HL-60 (cell line): ENCODE measurements at regions not wholly inside any gene's neighbourhood (a gene's known extent, or its start where the extent isn't known, plus 50 kb on each side); places are given as distances from the start of the nearest gene placed in this dataset.

ENCODE experiments used
- TF ChIP-seq, protein P1 (sequence below): IDR thresholded peaks from one replicate; pipeline ENCODE4 v1.5.1; 2011; ENCODE audit warnings: low read length, control low read depth, inconsistent platforms; ENCODE audit not compliant: insufficient read depth
- TF ChIP-seq, protein P2 (sequence below): IDR thresholded peaks from 2 replicates; pipeline ENCODE4 v1.6.1; 2012; ENCODE audit warnings: low read depth; ENCODE audit not compliant: insufficient replicate concordance

DNA sequence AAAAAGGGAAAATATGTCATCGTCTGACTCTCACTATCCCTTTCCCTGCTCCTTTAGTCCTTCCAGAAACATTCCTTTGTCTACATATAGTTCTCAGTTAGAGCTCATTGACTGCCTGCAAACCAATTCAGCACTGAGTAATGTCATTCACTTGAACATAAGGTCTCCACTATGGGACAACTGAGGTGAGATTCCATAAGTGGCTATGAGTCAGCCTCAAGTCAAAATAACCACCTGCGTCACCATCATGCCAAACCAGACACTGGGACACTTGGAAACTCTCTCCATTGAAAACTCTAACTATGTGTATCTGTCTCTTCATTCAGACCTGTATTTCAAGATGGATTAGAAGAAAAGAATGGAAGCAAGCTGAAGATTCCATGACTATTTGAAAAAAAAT lies 878.0 kb upstream of the PIK3C3 start:
- TF ChIP-seq, protein P1, sequence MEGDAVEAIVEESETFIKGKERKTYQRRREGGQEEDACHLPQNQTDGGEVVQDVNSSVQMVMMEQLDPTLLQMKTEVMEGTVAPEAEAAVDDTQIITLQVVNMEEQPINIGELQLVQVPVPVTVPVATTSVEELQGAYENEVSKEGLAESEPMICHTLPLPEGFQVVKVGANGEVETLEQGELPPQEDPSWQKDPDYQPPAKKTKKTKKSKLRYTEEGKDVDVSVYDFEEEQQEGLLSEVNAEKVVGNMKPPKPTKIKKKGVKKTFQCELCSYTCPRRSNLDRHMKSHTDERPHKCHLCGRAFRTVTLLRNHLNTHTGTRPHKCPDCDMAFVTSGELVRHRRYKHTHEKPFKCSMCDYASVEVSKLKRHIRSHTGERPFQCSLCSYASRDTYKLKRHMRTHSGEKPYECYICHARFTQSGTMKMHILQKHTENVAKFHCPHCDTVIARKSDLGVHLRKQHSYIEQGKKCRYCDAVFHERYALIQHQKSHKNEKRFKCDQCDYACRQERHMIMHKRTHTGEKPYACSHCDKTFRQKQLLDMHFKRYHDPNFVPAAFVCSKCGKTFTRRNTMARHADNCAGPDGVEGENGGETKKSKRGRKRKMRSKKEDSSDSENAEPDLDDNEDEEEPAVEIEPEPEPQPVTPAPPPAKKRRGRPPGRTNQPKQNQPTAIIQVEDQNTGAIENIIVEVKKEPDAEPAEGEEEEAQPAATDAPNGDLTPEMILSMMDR = no peak
- TF ChIP-seq, protein P2, sequence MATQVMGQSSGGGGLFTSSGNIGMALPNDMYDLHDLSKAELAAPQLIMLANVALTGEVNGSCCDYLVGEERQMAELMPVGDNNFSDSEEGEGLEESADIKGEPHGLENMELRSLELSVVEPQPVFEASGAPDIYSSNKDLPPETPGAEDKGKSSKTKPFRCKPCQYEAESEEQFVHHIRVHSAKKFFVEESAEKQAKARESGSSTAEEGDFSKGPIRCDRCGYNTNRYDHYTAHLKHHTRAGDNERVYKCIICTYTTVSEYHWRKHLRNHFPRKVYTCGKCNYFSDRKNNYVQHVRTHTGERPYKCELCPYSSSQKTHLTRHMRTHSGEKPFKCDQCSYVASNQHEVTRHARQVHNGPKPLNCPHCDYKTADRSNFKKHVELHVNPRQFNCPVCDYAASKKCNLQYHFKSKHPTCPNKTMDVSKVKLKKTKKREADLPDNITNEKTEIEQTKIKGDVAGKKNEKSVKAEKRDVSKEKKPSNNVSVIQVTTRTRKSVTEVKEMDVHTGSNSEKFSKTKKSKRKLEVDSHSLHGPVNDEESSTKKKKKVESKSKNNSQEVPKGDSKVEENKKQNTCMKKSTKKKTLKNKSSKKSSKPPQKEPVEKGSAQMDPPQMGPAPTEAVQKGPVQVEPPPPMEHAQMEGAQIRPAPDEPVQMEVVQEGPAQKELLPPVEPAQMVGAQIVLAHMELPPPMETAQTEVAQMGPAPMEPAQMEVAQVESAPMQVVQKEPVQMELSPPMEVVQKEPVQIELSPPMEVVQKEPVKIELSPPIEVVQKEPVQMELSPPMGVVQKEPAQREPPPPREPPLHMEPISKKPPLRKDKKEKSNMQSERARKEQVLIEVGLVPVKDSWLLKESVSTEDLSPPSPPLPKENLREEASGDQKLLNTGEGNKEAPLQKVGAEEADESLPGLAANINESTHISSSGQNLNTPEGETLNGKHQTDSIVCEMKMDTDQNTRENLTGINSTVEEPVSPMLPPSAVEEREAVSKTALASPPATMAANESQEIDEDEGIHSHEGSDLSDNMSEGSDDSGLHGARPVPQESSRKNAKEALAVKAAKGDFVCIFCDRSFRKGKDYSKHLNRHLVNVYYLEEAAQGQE = no peak
